ENCODE measurements at regions not wholly inside any gene's neighbourhood (a gene's known extent, or its start where the extent isn't known, plus 50 kb on each side); places are given as distances from the start of the nearest gene placed in this dataset.

DNA sequence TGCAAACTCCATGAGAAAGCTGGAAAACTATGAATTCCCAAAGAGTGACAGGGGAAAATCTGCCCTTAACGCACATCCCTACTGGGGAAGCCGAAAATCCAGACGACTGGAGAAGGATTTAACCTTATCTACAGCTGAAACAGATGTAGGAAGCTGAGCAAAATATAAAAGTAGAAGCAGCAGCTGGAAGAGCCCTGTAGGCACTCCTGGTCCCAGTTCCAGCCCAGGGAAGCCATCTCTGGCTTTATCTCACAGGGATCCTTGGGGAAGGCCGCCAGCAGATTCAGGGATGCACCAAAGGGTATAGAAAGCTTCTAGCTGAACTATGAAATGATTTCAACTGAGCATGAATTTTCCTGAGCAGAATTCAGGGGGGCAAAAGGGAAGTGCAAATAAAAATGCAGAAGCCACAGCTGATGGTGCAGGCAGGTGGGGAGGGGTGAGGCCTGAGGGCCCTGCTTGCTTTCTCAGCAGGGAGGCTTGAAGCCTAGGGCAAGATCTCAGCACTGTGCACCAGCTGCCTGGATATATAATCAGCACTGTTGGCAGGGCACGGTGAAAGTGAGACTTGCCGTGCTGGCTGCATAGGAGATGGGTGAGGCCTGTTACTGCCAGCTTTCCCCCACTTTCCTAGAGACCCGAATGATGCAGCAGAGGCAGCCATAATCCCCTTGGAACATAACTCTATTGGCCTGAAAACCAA is 2019.5 kb upstream of the NUDT12 start:
- no peak for TF ChIP-seq CTCF (IDR thresholded peaks at IDR 0.05; ENCODE audit: extremely low read depth, insufficient read depth, missing control alignments)
- DNase-seq (ENCODE audit: low spot score), result no peak
- in situ Hi-C loops (cut with MboI; ENCODE audit: low pct_unique_long_range_greater_than_20kb, low sequenced_read_pairs, unreplicated experiment), result no loop called here

DNA sequence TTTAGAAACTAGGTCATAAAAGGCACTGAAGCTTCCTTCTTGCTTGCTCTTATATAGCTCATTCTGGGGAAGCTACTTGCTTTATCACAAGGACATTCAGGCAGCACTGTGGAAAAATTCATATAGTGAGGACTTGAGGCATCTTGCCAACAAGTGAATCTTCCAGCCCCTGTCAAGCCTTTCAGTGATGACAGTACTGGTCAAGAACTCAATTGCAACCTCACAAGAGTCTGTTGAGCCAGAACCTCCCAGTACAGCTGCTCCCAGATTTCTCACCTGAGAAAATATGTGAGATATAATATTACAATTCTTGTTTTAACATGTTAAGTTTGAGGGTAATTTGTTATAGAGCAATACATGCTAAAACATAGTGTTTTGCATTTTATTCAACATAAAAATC is 2011.0 kb upstream of the NUDT12 start:
- in situ Hi-C loops (cut with MboI; ENCODE audit: low pct_unique_long_range_greater_than_20kb, low sequenced_read_pairs, unreplicated experiment), result no loop called here
- TF ChIP-seq CTCF (IDR thresholded peaks at IDR 0.05; ENCODE audit: extremely low read depth, insufficient read depth, missing control alignments), result no peak
- no peak for DNase-seq (ENCODE audit: low spot score)

GRCh38 chr5:105565531-105565930 is 2002.9 kb upstream of the NUDT12 start:
- no peak for DNase-seq (ENCODE audit: low spot score)
- no peak for TF ChIP-seq CTCF (IDR thresholded peaks at IDR 0.05; ENCODE audit: extremely low read depth, insufficient read depth, missing control alignments)
- in situ Hi-C loops (cut with MboI; ENCODE audit: low pct_unique_long_range_greater_than_20kb, low sequenced_read_pairs, unreplicated experiment), result no loop called here

- TF ChIP-seq CTCF (IDR thresholded peaks at IDR 0.05; ENCODE audit: extremely low read depth, insufficient read depth, missing control alignments), result no peak
- in situ Hi-C loops (cut with MboI; ENCODE audit: low pct_unique_long_range_greater_than_20kb, low sequenced_read_pairs, unreplicated experiment), result no loop called here
- no peak for DNase-seq (ENCODE audit: low spot score)
Observed at GRCh38 chr5:105563842-105564241, 2001.3 kb upstream of the NUDT12 start.

DNA sequence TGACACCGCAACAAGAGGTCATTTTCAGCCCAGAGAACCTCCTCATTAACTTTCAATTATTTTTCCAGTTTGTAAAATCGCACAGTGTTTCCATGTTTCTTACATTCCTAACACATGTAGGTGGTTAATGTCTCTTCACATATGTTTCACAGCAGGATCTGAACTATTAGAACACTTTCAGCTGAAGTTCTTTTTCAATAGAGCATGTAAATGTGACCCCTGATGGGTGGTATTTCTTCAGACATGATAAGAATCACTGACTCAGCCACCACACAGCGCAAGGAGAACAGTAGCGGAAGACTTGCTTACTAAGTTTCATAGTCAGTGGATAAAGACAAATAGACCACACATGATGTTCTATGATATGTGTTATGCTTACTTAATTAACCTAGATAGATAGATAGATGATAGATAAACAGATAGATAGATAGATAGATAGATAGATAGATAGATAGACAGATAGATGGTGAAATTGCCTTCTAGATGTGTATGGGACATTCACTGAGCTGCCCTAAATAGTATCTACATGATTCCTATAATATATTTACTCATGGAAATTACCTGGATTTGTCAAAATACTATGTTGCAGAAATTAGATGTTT is 1992.1 kb upstream of the NUDT12 start:
- in situ Hi-C loops (cut with MboI; ENCODE audit: low pct_unique_long_range_greater_than_20kb, low sequenced_read_pairs, unreplicated experiment), result no loop called here
- no peak for TF ChIP-seq CTCF (IDR thresholded peaks at IDR 0.05; ENCODE audit: extremely low read depth, insufficient read depth, missing control alignments)
- no peak for DNase-seq (ENCODE audit: low spot score)

DNA sequence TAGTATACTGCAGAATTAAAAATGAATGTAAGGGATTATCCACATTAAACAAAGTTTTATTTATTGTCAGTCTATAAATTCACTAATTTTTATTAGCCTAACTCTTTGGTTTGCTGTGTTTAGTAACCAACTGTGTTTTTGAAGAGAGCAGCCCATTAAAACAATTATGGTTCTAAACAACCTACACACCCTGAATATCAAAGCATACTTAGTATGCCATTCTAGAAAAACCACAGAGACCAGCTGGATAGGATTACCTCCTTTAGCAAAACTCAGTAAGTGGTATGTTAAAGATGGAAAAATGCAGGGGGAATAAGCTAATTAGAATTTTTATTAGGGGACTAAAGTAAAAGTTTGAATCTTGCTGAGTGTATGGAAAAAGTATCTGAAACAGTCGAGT is 1981.7 kb upstream of the NUDT12 start:
- in situ Hi-C loops (cut with MboI; ENCODE audit: low pct_unique_long_range_greater_than_20kb, low sequenced_read_pairs, unreplicated experiment), result no loop called here
- TF ChIP-seq CTCF (IDR thresholded peaks at IDR 0.05; ENCODE audit: extremely low read depth, insufficient read depth, missing control alignments), result no peak
- no peak for DNase-seq (ENCODE audit: low spot score)
